SIG-M5 treated with dmso at 0.1 percent for 504 hours (cell line): ENCODE measurements at regions not wholly inside any gene's neighbourhood (a gene's known extent, or its start where the extent isn't known, plus 50 kb on each side); places are given as distances from the start of the nearest gene placed in this dataset.

Experiments used
- DNase-seq: peaks from one replicate; lab custom pipeline; 2025; ENCODE audit not compliant: unreplicated experiment; lab: John Stamatoyannopoulos, UW

DNA sequence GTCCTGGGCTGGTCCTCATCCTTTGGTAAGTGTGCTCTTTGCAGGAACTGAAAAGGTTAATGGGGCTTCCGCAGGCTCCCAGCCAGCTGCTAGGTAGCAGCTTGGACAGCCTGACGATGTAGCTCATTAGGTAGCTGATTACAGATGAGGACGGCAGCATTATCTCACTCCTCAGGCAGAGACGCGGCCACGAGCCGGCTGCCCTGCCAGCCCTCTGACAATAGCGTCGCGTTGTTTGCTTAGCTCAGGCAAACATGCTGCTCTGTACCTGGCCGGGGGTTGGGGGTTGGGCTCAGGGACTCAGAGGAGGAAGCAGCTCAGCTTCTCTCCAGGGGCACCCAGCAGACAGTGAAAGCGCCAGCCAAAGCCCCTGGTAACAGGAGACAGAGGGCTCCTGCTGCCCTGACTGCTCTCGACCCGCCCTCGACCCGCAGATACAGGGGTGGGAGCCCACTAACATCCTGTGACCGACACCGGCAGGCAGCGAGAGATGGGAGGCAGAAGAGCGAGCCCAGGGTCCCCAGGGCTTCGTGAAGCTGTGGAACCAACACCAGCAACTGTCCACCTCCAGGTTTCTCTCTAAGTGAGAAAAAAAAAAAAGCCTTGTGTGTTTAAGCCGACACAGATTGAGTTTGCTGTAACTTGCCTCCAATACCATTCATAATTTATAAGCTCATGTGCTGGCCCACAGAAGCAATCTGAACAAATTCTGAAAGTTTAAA lies 53.4 kb upstream of the DLK1 start:
- peak; percentile 11 for DNase-seq

DNA sequence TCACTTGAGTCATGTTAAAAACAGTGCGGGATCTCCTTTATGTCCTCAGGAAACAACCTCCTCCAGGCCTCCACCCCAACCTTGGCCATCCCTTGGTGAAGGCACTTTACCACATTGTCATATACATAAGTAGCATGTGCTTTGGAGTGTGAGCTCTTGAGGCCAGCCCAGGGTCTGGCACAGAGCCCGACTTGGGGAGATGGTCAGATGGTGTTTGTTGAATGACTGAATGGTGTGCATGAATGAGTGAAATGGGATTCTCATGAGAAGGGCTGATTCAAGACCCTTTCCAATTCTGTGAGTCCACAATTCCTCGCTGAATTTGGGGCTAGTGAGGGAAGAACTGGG lies 52.9 kb upstream of the DLK1 start:
- DNase-seq = no peak

DNA sequence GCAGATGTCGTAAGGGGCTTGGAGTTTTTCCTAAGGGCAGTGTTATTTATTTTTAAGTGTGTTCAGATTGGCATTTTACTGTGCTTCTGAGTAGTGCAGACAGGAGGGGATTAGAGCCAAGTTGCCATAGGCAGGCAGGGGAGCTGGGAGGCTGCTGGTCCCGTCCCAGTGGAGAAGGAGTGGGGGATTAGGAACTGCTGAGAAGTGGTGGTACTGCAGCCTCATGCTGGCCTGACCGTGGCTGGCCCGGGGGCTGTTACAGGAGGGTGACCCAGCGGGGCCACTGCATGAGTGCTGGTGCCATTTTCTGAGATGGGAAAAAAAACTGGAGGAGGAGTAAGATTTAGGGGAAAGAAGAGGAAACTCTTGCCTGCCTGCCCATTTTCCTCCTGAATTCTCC lies 52.3 kb upstream of the DLK1 start:
- DNase-seq = no peak

DNA sequence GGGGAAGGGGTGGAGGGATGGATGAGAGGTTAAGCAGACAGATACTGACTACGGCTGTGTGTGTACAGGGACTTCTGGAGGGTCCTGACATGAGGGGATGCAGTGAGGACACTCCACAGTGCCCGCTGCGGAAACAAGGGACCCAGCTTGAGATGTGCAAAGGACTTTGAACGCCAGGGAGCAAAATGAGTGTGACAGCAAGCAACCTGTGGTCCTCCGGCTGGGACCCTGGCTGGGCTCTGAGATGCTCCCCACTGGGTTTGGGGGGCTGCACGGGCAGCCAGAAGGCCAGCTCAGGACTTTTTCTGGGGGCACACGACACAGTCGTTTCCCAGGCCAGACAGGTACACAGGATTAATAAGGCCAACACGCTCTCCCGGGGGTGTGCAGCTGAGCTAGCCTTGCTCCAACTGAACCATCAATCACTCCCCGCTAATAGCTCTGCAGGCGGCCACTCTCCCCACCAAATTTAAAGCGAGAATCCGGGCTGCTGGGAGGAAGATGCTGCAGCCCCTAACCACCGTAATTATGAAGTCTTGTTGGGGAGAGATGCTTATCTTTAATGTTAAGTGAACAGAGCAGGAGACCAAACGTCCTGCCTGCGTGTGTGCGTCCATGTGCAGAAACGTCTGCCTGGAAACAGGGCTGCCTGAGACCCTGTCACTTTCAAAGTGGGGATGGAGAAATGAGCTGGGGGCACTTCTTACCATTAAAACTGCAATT lies 51.6 kb upstream of the DLK1 start:
- no peak for DNase-seq

DNA sequence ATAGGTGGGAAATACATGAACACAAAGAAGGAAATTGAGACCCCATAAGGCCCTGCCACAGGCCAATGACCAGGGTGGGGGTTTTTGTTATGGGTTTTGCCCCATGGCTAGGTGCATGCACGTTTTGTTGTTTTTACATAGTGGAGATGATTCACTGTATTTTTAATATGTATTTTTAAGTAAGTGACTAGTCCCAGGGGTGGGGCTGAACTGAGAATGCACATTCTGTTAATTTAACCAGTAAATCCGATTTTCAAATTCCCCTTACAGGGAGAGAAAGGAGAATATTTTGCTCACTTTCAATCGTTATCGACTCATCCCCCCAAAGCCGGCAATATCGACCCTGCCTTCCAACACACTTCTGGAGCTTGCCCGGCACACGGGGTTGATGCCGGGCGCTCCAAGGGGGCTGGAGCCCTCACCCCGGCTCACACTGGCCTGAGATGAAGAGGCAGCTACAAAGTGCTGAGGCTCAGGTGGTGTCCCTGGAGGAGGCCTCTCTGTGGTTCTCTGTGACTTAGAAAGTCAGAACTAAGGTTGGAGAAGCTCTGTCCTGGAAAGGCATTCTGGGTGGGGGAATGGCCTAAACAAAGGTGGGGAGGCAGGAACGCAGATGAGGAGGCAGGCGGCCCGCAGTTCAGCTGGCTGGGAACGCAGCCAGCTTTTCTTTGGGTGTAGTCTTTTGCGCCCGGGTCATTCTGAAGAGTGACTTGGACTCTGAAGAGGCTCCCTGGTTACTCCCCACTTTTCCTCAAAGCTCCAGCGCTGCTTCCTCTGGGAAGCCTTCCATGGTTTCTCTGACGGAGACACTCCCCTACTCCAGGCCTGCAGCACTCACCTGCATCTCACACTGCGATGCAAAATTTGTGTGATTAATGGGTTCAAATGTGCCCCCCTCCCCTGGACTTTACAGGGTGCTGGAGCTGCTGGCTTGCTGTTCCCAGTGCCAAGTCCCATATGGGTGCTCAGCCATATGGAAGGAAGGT lies 50.7 kb upstream of the DLK1 start:
- no peak for DNase-seq
